Caco-2 (cell line): ENCODE measurements at regions not wholly inside any gene's neighbourhood (a gene's known extent, or its start where the extent isn't known, plus 50 kb on each side); places are given as distances from the start of the nearest gene placed in this dataset.

Experiments used
- BruUV-seq: library from RNA; stranded (reverse); fragments of 400-500 nt; replicated peaks from 2 replicates; lab custom pipeline; 2021; lab: Mats Ljungman, UMichigan
- CTCF ChIA-PET: fragments of 300-600 bp; sonication (Branson Sonifier 250); formaldehyde crosslinking; loops from one replicate; lab custom pipeline; 2022; ENCODE audit warnings: antibody characterized with exemption; lab: Charles Lee
- POLR2A ChIA-PET: fragments of 300-600 bp; sonication (Branson Sonifier 250); formaldehyde crosslinking; loops from one replicate; lab custom pipeline; 2022; ENCODE audit warnings: antibody characterized with exemption; lab: Charles Lee
- DNase-seq, 2 experiments: peaks; one replicate each; pipeline versions ENCODE4 v3.0.0 to v3.0.0-alpha.2; 2020 to 2022
- H3K27me3 ChIP-seq: replicated peaks from 2 replicates; pipeline ENCODE4 v1.6.0; 2011; ENCODE audit warnings: low read length; ENCODE audit not compliant: control insufficient read depth, insufficient read depth
- H3K36me3 ChIP-seq: 2 replicates; pipeline ENCODE4 v1.5.1; 2011; ENCODE audit warnings: low read length; ENCODE audit not compliant: control insufficient read depth, insufficient read depth
- H3K4me1 ChIP-seq: fragments of 250-450 bp; sonication (Bioruptor Pico); 2 replicates; pipeline ENCODE4 v1.5.1; 2020; ENCODE audit warnings: mild to moderate bottlenecking
- H3K4me3 ChIP-seq: 2 replicates; pipeline ENCODE4 v1.5.1; 2011; ENCODE audit warnings: low read depth, mild to moderate bottlenecking, control low read depth, low read length
- H3K9me3 ChIP-seq: fragments of 250-450 bp; sonication (Bioruptor Pico); 2 replicates; pipeline ENCODE4 v1.5.1; 2020; ENCODE audit warnings: mild to moderate bottlenecking, moderate library complexity
- H3K27ac Mint-ChIP-seq: one replicate; pipeline ENCODE4 v1.8.0; 2022; ENCODE audit warnings: mixed read lengths; ENCODE audit not compliant: unreplicated experiment
- H3K27me3 Mint-ChIP-seq: one replicate; pipeline ENCODE4 v1.8.0; 2022; ENCODE audit warnings: mixed read lengths; ENCODE audit not compliant: insufficient read depth, unreplicated experiment
- H3K36me3 Mint-ChIP-seq: one replicate; pipeline ENCODE4 v1.8.0; 2022; ENCODE audit warnings: mild to moderate bottlenecking, mixed read lengths; ENCODE audit not compliant: insufficient read depth, unreplicated experiment
- H3K4me1 Mint-ChIP-seq: one replicate; pipeline ENCODE4 v1.8.0; 2022; ENCODE audit warnings: low read depth, mixed read lengths; ENCODE audit not compliant: unreplicated experiment
- H3K4me3 Mint-ChIP-seq: one replicate; pipeline ENCODE4 v1.8.0; 2022; ENCODE audit warnings: mild to moderate bottlenecking, moderate library complexity, mixed read lengths; ENCODE audit not compliant: unreplicated experiment
- H3K9me3 Mint-ChIP-seq: one replicate; pipeline ENCODE4 v1.8.0; 2022; ENCODE audit warnings: mixed read lengths; ENCODE audit not compliant: unreplicated experiment
- CTCF ChIP-seq, 2 experiments: fragments of 200-600 bp in 1 of 2; IDR thresholded peaks; 1 replicate in 1 of 2; 2 replicates in 1 of 2; pipeline versions ENCODE4 v1.5.1 to v1.8.0; 2011 to 2022; ENCODE audit warnings: antibody characterized with exemption in 1 of 2, control low read depth in 1 of 2, inconsistent platforms in 1 of 2, low read depth in 1 of 2, low read length in 1 of 2, mild to moderate bottlenecking in 1 of 2, moderate library complexity in 1 of 2; ENCODE audit not compliant: insufficient read depth in 1 of 2, severe bottlenecking in 1 of 2, unreplicated experiment in 1 of 2
- intact Hi-C: fragments of 100-400 bp; cut with micrococcal nuclease; formaldehyde crosslinking; loops from one replicate; pipeline ENCODE4 v1.10.0; 2022; ENCODE audit not compliant: unreplicated experiment

DNA sequence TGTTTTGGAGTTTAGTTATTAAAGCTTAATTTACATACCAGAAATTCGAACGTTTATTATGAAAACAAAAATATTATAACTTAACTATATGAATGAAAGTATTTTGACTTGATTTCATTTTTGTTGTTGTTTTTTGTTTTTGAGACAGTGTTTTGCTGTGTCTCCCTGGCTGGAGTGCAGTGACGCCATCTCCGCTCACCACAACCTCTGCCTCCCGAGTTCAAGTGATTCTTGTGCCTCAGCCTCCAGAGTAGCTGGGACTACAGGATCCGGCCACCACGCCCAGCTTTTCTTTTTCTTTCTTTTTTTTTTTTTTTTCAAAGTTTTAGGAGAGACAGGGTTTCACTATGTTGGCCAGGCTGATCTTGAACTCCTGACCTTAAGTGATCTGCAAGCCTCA, 392.6 kb downstream of the PCDH17 start:
- Histone ChIP-seq H3K4me1 (no peaks in the 10 kb centered on the region), H3K27me3 (no peaks in the 10 kb centered on the region), H3K4me3 (no peak overlapping the region), H3K36me3 (no peaks in the 10 kb centered on the region), H3K9me3 (no peaks in the 10 kb centered on the region)
- TF ChIP-seq CTCF (IDR thresholded peaks at IDR 0.05; ENCODE audit: insufficient read depth in 1 of 2, low read depth in 1 of 2, low read length in 1 of 2, severe bottlenecking in 1 of 2, unreplicated experiment in 1 of 2), result no peak
- POLR2A ChIA-PET, result no interaction called here
- DNase-seq, result no peak
- BruUV-seq, result no TSS peak
- no peaks in the 10 kb centered on the region for H3K36me3 Mint-ChIP-seq
- no peak overlapping the region for H3K27ac Mint-ChIP-seq
- H3K4me1 Mint-ChIP-seq, result no peaks in the 10 kb centered on the region
- no peaks in the 10 kb centered on the region for H3K9me3 Mint-ChIP-seq
- intact Hi-C loops, result no loop called here
- H3K4me3 Mint-ChIP-seq, result no peak overlapping the region
- CTCF ChIA-PET, result no interaction called here
- peaks cover 3% of the 10 kb centered on the region for H3K27me3 Mint-ChIP-seq

DNA sequence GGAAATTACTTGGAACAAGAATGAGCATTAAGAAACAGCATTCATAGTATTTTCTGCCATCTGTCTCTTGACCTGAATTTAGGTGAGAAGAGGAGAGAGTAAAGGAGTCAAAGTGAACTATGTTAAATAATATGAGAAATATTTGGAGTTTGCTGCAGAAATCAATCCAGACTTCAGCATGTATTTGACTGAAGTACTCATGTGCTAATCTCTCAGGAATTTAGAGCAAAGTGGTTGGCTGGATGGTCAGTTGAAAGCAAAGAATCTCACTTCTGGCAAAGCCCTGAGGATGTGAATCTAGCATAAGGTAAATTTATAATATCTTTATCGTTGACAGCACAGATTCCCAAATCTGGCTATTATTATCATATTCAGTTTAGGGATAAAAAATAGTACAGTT, 394.3 kb downstream of the PCDH17 start:
- H3K9me3 Mint-ChIP-seq, result no peaks in the 10 kb centered on the region
- H3K4me3 ChIP-seq, result no peak overlapping the region
- CTCF ChIA-PET, result no interaction called here
- no peaks in the 10 kb centered on the region for H3K9me3 ChIP-seq
- H3K27ac Mint-ChIP-seq, result no peak overlapping the region
- no peaks in the 10 kb centered on the region for H3K4me1 ChIP-seq
- TF ChIP-seq CTCF (IDR thresholded peaks at IDR 0.05; ENCODE audit: insufficient read depth in 1 of 2, low read depth in 1 of 2, low read length in 1 of 2, severe bottlenecking in 1 of 2, unreplicated experiment in 1 of 2), result no peak
- no peaks in the 10 kb centered on the region for H3K36me3 ChIP-seq
- no peaks in the 10 kb centered on the region for H3K36me3 Mint-ChIP-seq
- POLR2A ChIA-PET, result no interaction called here
- H3K4me1 Mint-ChIP-seq, result no peaks in the 10 kb centered on the region
- no peak overlapping the region for H3K4me3 Mint-ChIP-seq
- H3K27me3 Mint-ChIP-seq, result peaks cover 3% of the 10 kb centered on the region
- no TSS peak for BruUV-seq
- no peaks in the 10 kb centered on the region for H3K27me3 ChIP-seq
- intact Hi-C loops, result no loop called here
- DNase-seq, result no peak

GRCh38 chr13:58032676-58033460, 401.3 kb downstream of the PCDH17 start:
- H3K27me3 ChIP-seq, result no peaks in the 10 kb centered on the region
- TF ChIP-seq CTCF (IDR thresholded peaks at IDR 0.05; ENCODE audit: insufficient read depth in 1 of 2, low read depth in 1 of 2, low read length in 1 of 2, severe bottlenecking in 1 of 2, unreplicated experiment in 1 of 2), result no peak
- intact Hi-C loops, result no loop called here
- Mint-ChIP-seq H3K27me3 (no peaks in the 10 kb centered on the region), H3K27ac (no peak overlapping the region), H3K4me1 (no peaks in the 10 kb centered on the region), H3K4me3 (no peak overlapping the region), H3K9me3 (no peaks in the 10 kb centered on the region), H3K36me3 (no peaks in the 10 kb centered on the region)
- no peaks in the 10 kb centered on the region for H3K4me1 ChIP-seq
- BruUV-seq, result no TSS peak
- DNase-seq, result no peak
- CTCF ChIA-PET, result interaction anchor here (0.6 kb wide), 1 partner anchor 70 kb away, joined by 3 read pairs; no protein-coding TSS in a partner anchor
- POLR2A ChIA-PET, result no interaction called here
- no peaks in the 10 kb centered on the region for H3K9me3 ChIP-seq
- H3K4me3 ChIP-seq, result no peak overlapping the region
- no peaks in the 10 kb centered on the region for H3K36me3 ChIP-seq
